GM19043 (cell line): ENCODE measurements at regions not wholly inside any gene's neighbourhood (a gene's known extent, or its start where the extent isn't known, plus 50 kb on each side); places are given as distances from the start of the nearest gene placed in this dataset.
"Not testable (repeated sequence)": the region's sequence is repeated elsewhere in the genome, so short reads cannot be mapped to it uniquely, and the experiment has no call there.

Experiments
- ATAC-seq: cut with Tn5 transposase; IDR thresholded peaks from one replicate; pipeline ENCODE4 v1.9.1; 2021; ENCODE audit warnings: low read depth; ENCODE audit not compliant: unreplicated experiment

- ATAC-seq = no peak
These were observed 191.2 kb upstream of the PDE10A start for GRCh38 chr6:165854061-165854862.

- no peak for ATAC-seq
These were observed 189.6 kb upstream of the PDE10A start for GRCh38 chr6:165852676-165853075.

DNA sequence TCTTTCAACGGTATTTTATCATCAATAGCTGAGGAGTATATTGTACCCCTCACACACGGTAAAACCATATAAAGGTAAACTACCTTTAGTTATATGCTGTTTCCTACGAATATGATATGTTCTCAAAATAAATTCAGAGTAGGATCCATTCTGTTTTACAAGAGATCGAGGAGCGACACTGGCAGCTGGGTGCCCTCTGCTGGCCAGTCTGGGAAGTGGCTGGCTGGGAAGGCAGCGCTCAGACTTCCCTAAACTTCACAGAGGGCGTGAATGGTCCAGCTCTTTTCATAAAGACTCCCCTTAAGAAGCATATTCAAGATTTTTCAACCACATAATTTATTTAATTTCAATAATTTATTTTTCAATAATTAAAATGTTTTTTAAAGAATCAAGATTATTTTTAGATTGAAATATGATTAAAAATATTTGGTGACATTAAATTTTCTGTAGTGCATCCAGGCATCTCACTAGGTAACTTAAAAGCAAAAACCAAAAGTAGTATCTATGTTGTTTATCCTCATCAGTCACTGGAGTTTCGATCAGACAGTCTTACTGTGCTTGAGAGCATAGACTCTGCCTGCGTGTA lies 187.5 kb upstream of the PDE10A start:
- ATAC-seq = peak; percentile 83

GRCh38 chr6:165849534-165850430 lies 186.7 kb upstream of the PDE10A start:
- ATAC-seq = no peak

DNA sequence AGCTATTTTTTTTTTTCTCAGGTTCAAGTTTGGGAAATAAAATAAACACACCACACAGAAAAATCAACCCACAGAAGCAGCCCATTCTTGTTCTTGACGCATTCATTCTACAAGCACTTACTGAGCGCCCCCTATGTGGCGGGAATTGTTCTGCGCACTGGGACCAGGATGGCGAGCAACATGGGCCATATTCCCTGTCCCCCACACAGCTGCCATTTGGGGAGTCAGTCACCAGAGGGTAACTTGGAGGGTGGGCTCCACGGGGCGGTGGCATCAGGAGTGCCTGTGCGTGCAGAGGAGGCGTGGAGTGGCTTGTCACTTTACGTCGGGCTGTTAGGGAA lies 185.0 kb upstream of the PDE10A start:
- ATAC-seq = no peak

GRCh38 chr6:165847407-165848085 lies 184.5 kb upstream of the PDE10A start:
- ATAC-seq = no peak

- ATAC-seq = no peak
These were observed 183.3 kb upstream of the PDE10A start for GRCh38 chr6:165846123-165846966.

DNA sequence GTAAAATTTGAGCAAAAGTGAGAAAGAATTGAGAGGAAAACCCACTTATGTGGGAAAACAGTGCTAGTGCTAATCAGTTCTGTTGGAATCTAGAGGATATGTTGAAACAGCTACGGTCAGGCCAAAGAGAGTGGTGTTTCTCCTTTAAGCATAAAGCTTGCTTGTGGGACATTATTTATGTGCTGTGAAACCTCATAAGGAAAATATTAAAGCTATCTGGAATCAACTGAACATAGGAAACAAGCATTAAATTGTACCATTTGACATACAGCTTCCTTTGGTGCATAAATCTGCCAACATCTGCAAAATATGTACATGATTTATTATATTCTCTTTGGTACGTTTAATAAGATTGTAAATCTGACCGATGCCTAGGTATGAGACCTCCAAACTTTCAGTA lies 182.5 kb upstream of the PDE10A start:
- no peak for ATAC-seq

- no peak for ATAC-seq
These were observed 181.8 kb upstream of the PDE10A start for GRCh38 chr6:165844801-165845364.

GRCh38 chr6:165844232-165844631 lies 181.2 kb upstream of the PDE10A start:
- ATAC-seq = no peak

DNA sequence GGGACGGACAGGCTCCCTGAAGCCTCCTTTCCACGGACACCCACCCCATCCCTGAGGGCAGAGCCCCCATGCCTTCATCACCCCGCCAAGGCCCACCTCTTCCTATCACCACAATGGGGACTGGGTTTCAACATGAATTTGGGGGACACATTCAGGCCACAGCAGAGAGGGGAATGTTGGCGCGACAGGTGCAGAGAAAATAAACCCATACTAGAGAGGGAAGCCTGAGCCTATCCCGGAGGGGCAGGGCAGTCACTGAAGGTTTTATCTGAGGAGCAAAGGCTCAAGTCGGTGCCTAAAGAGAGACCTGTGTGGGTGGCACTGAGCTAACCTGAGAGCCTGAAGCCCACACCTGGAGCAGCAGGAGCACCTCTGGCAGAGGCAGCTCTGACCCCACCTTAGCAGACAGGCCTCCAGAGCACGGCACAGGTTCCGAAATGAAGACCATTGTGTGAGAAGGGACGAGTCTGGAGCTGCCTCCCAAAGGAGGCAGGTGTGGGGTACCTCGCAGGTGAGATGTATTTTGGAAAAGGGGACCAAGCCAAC lies 180.6 kb upstream of the PDE10A start:
- ATAC-seq = no peak

DNA sequence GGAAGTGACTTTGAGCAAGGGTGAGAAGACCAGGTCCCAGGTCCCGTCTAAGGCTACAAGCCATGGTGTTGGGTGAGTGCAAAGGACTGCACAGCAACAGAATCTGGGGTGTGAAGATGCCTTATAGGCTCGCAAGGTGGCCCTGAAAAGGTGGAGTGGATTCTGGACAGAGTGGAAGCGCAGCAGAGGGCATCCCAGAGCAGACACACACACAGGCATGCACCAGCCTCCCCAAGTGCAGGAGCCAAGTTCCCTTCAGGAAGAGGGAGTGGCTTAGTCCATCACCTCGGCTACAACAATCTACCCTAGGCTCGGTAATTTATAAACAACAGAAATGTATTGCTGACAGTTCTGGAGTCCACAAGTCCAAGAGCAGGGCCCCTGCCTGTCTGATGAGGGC lies 180.1 kb upstream of the PDE10A start:
- ATAC-seq = no peak

DNA sequence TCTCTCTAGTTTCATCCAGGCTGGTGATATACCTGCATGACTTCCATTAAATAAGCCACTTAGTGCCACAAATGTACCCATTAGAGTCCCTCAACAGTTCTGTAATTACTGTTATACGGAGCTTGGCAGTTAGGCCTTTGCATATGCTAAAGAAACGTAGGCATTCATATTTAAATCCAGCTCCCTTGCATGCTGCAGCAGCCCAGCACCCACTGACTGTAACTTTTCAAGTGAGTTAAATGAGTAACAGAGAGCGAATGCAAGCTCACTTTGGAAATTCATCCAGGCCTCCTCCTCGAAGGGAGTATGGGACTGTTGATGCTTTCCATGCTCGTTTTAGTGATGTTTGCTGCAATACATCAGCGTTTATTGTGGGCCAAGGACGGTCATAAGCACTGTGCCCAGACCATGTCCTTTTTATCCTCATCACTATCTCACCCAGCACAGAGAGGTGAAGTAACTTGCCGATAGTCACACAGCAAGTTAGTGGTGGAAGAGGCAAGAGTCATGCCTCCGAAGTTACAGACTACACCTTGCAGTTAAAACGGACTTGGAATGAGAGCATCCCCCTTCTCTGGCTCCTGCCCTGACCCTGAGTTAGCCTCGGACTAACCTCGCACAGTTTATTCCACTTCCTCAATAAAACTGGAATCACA lies 179.4 kb upstream of the PDE10A start:
- no peak for ATAC-seq

GRCh38 chr6:165841153-165841558 lies 178.1 kb upstream of the PDE10A start:
- ATAC-seq = no peak

DNA sequence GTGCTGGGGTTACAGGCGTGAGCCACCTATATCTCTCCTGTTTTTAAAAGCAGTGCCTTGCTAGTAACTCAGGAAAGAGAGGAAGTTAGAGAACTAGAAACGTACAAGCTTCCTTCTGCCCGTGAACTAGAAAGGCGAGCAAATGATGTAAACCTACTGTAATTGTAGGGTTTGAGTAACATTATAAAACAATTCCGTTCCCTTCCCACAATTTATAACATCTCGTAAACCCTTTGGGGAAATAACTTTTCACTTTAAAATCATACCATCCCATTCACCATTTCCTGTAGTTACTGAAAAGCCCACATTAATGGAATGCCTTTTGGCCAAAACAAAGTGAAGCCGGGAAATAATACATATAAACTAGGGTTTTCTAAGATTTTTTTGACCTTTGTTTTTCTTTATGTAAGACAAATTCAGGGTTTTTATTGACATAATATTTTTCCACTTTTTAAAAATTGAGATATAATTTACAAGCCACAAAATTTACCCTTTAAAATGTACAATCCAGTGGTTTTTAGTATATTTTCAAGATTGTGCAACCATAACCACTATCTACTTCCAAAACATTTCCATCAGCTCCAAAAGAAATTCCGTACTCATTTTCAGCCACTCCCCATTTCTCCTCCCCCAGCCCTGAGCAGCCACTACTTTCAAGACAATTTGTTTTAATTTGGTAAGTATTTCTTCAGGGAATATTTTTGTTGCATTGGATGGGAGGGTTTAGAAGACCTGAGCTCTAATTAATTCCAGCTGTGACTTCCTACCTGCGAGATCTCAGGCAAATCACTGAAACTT lies 175.1 kb upstream of the PDE10A start:
- no peak for ATAC-seq

- not testable (repeated sequence) for ATAC-seq
These were observed 173.6 kb upstream of the PDE10A start for GRCh38 chr6:165836648-165837047.

DNA sequence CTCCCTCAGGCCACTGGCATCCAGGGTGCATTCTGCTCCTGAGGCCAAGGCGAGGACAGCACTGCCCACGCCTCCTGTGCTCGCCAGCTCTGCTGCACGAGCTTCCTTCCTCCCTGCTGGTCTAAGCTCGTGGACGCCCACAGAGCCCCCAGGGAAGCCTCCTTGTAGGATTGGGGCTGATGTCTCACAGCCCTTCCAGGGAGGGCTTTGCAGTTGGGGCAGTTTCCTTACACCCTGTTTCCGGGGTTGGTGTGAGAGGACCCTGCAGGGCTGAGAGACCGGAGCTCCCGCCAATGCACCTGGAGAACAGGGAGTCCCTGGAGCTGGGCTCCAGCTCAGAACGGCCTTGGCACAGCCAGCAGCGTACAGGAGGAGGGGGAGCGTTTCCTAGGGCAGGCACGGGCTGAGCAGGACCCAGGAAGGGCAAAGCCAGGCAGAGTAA lies 172.4 kb upstream of the PDE10A start:
- no peak for ATAC-seq
